Jurkat, Clone E6-1 (cell line): ENCODE measurements at regions not wholly inside any gene's neighbourhood (a gene's known extent, or its start where the extent isn't known, plus 50 kb on each side); places are given as distances from the start of the nearest gene placed in this dataset.

ENCODE experiments used
- DNase-seq: peaks from one replicate; pipeline ENCODE4 v3.0.0-alpha.2; 2011; ENCODE audit warnings: low read depth, low spot score
- H3K4me3 ChIP-seq: 2 replicates; pipeline ENCODE4 v1.5.1; 2011; ENCODE audit warnings: mild to moderate bottlenecking, low read length, control low read depth, moderate library complexity

- no peak overlapping the region for H3K4me3 ChIP-seq
- DNase-seq, result no peak
These were observed 91.8 kb upstream of the CLDN5 start for GRCh38 chr22:19615867-19616581.

GRCh38 chr22:19619144-19620009, 94.9 kb upstream of the SEPTIN5 start:
- no peak overlapping the region for H3K4me3 ChIP-seq
- peak; percentile 39 for DNase-seq

DNA sequence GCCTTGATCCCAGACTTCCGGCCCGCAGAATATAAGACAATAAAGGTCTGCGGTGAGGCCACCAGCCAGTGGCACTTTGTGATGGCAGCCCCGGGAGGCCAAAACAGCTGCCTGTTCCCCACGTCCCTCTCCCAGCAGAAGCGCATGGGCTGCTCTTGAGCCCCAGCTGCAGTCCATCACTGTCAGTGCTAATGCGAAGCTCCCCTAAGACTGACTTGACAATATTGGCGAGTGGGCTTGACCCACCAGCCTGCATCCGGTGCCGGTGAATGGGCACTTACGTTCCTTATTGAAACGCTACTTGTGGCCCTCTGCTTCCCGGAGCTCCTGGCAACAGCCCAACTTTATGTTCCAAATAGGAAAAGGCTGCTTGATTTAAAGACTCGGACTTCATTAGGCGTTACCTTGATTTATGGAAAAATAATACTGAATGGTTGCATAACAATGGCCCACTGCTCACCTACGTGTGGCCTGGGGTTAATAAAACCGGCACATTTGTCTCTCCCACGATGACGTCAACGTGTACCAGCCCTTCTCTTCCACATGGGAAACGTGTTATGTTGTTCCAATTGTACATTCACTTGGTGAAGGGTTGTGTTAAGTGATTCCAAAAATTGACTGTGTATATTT, 93.4 kb upstream of the SEPTIN5 start:
- H3K4me3 ChIP-seq, result no peak overlapping the region
- DNase-seq, result no peak

GRCh38 chr22:19621373-19622060, 92.8 kb upstream of the SEPTIN5 start:
- DNase-seq, result no peak
- H3K4me3 ChIP-seq, result no peak overlapping the region

DNA sequence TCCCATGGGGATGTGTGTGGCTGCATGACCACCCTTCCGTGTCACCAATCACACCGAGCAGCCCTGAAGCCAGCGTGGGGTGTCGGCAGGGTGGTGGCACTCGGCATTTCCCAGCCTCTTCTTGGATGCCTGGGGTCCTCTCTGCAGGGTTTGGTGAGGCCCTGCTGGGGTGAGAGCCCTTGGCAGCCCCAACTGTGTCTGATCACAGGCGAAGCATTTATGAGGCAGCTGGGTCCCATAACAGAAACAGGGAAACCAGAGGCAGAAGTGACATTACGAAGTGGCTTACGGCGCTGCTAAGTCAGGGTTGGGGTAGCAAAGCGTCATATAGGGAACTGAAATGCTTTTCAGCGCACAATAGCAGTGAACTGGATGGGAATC, 92.3 kb upstream of the SEPTIN5 start:
- DNase-seq, result no peak
- no peak overlapping the region for H3K4me3 ChIP-seq

DNA sequence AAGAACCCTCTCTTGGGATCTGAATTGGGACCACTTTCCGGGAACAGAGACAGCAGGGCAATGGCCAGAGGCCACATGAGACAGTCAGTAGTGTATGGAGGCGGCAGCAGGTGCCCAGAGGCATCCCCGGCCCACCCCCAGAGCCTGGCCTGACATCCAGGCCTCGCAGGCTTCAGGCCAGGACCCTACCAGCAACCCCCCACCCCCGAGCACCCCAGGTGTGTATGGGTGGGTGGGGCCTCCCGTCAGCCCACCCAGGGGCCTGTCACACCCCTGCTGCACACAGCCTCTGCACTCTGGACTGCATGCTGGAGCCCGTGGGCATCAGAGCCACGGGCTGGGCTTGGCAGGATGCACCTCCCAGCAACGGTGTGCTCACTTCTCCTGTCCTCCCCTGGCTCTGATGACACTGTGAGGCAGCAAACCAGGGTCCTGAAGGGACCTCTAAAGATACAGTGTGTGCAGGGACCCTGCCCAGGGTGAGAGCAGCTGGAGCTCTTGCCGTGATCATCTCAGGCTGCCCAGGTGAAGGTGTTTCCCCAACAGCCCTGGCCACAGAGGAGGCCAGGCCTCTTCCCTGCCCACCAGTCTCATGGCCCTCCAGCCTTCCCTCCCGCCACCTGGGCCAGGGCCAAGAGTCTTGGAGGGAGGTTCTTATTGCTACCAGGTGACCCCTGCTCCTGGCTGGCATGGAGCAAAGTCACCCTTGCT, 88.8 kb upstream of the SEPTIN5 start:
- no peak overlapping the region for H3K4me3 ChIP-seq
- DNase-seq, result no peak

DNA sequence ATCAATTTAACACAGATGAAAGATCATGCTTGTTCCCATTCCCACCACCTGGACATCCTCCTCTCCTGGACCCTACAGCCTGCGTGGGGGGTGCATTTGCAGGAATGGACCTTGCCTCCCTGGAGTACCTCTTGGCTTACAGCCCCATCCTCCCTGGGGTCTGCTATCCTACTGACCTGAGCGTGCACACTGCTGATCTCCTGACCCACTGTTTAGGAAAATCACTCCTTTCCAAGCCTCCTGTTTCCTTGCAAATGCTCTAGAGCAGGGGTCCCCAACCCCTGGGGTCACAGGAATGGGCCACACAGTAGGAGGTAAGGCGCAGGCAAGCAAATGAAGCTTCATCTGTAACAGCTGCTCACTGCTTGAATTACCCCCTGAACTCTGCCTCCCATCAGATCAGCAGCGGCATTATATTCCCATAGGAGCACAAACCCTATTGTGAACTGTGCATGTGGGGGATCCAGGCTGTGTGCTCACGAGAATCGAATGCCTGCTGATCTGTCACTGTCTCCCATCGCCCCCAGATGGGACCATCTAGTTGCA, 88.2 kb upstream of the SEPTIN5 start:
- no peak for DNase-seq
- H3K4me3 ChIP-seq, result no peak overlapping the region

DNA sequence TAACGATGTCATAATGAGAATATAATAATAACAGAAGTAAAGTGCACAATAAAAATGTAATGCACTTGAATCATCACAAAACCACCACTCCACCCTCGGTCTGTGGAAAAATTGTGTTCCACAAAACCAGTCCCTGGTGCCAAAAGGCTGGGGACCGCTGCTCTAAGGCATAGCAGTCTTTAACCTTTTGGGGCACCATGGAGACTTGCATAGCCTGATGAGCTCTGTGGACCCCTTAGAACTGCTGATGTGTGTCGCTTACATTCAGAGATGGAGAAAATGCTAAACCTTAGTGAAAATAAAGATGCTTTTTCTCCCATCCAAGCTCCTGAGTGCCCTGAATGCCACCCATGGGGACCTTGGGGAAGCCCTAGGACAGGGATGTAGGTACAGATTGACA, 87.6 kb upstream of the SEPTIN5 start:
- no peak for DNase-seq
- no peak overlapping the region for H3K4me3 ChIP-seq

DNA sequence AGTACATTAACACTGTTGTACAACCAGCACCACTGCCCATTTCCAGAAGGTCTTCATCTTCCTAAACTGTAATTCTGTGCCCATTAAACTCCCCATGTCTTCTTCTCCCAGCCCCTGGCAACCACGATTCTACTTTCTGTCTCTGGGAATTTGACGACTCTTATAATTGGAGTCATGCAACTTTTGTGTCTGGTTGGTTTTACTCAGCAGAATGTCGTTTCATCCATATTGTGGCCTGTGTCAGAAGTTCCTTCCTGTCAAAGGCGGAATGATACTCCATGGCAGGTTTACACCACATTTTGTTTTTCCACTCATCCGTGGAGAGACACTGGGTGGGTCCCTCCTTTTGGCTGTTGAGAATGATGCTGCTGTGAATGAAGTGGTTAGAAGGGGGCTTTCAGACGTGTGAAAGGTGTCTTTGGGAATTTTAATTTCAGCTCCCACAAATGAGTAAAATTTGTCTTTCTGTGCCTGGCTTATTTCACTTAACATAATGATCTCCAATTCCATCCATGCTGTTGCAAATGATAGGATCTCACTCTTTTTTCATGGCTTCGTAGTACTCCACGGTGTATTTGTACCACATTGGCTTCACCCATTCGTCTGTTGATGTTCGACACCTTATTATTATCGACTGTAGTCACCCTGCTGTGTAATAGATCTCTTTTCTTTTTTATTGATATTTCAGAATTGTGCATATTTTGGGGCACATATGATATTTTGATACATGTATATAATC, 86.1 kb upstream of the SEPTIN5 start:
- H3K4me3 ChIP-seq, result no peak overlapping the region
- no peak for DNase-seq

DNA sequence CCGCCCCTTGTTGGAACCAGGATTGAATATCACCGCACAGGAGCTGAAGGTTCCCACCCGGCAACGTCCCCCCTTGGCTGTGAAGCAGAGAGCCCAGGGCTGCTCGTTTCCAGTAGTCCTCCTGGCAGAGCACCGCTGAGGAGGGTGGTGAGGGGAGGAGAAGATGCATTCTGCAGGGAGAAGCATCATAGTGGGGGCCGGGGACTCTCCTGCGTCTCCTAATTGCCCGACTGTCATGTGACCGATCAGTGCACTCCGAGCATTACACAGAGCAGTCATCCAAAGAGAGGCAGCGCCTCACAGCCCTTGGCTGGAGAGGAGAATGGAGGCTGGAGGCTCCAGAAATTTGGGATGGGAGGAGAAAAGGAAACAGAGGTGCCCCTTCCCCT, 85.0 kb upstream of the SEPTIN5 start:
- no peak for DNase-seq
- H3K4me3 ChIP-seq, result no peak overlapping the region

- DNase-seq, result peak; percentile 77
- H3K4me3 ChIP-seq, result no peak overlapping the region
These were observed 84.4 kb upstream of the SEPTIN5 start for GRCh38 chr22:19629720-19630419.

- no peak for DNase-seq
- no peak overlapping the region for H3K4me3 ChIP-seq
These were observed 83.7 kb upstream of the SEPTIN5 start for GRCh38 chr22:19630614-19631013.

GRCh38 chr22:19631899-19632667, 82.2 kb upstream of the SEPTIN5 start:
- DNase-seq, result peak; percentile 45
- H3K4me3 ChIP-seq, result no peak overlapping the region

DNA sequence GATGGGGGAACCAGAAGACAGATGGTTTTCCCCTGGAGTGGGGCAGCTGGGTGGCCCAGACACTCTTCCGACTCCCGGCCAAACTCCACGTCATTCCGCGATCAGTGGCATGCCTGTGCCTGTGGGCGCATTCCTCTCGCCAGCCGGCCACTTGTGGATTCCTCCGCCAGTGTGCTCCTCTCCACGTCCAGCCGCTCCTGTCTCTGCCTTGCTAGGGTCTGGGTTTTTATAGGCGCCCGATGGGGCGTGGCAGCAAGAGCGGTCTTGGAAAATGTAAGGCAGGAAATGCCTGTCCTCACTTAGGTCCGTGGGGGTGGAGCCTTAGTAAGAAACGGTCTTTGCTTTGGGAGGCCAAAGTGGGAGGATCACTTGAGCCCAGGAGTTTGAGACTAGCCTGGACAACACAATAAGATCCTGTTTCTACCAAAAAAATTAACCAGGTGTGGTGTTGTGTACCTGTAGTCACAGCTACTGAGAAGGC, 81.6 kb upstream of the SEPTIN5 start:
- H3K4me3 ChIP-seq, result no peak overlapping the region
- no peak for DNase-seq

- no peak overlapping the region for H3K4me3 ChIP-seq
- DNase-seq, result no peak
These were observed 79.9 kb upstream of the SEPTIN5 start for GRCh38 chr22:19634226-19634975.

- DNase-seq, result no peak
- H3K4me3 ChIP-seq, result no peak overlapping the region
These were observed 78.7 kb upstream of the SEPTIN5 start for GRCh38 chr22:19635644-19636043.
